HG02763 (cell line): ENCODE measurements at regions not wholly inside any gene's neighbourhood (a gene's known extent, or its start where the extent isn't known, plus 50 kb on each side); places are given as distances from the start of the nearest gene placed in this dataset.
"Not testable (repeated sequence)": the region's sequence is repeated elsewhere in the genome, so short reads cannot be mapped to it uniquely, and the experiment has no call there.

Experiments
- ATAC-seq: cut with Tn5 transposase; IDR thresholded peaks from one replicate; pipeline ENCODE4 v1.9.1; 2021; ENCODE audit warnings: mild to moderate bottlenecking, moderate library complexity; ENCODE audit not compliant: unreplicated experiment

DNA sequence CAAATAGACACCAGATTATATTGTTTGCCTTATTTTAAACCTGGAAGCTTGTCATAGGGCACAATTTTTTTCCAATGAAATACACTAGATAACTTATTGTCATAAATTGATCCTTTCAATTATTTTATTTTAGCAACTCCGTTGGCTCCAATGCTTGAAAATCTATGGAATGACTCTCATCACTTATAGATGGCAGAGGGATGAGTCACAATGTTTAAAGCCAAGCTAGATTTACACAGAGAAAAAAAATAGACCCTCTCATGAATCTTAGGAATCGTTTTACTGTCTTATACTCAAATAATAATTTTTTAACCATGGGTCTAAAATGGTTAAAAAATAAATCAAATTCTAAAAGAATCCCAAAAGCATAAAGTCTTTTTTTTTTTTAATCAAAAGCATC lies 1276.6 kb upstream of the FLRT2 start:
- ATAC-seq: no peak

DNA sequence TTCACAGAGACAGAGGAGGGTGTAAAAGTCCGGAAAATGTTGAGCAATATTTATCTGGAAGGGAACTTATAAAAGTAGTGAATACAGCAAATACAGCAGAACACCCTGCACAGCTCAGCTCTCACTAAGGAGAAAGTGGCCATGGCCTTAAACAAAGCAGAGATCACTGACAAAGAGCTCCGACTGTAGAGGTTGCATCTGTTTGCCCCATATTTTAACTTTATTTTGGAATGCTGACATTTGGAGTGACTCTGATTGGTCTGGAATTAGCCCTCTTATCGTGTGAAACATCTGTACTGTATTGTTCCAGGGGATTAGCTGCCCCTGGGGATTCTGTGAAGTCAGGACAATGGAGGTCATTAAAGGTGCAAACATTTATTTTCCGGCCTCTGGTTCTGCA lies 1275.7 kb upstream of the FLRT2 start:
- ATAC-seq: no peak

DNA sequence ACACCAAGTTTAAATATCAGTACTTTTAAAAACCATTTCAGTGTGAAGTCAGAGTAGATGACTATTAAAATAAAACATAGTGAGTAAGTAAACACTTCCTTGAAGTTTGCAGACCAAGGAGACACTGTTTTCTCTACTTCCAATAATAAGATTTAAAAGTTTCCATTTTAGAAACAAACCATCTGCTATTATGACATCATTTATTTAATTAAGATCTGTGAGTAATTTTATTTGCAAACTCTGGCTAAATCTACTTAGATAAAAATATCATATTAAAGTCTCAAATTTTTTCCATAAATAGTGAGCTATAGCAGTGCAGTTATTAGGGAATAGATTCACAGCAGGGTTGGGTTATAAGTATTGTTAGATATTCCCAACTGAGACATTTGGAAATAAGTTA lies 1267.0 kb upstream of the FLRT2 start:
- no peak for ATAC-seq

DNA sequence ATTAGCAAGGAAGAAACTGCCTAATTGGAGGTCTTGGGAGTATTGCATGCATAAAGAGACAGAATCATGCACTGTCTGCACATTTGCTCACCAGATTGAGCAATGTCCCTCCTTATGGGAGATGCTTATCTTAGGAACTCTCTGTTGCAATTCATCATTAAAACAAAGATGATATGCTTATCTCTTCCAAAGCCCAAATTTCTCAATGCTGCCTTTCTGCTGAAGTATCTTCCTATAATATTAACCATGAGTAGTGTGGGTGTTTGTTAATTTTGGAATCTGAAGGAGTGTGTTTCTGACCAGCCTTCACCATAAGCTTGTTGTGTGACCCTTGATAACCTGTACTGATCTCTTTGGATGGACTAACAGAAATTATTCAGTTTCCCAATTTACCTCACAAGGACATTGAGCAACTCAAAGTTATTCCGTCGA lies 1257.6 kb upstream of the FLRT2 start:
- ATAC-seq: no peak

DNA sequence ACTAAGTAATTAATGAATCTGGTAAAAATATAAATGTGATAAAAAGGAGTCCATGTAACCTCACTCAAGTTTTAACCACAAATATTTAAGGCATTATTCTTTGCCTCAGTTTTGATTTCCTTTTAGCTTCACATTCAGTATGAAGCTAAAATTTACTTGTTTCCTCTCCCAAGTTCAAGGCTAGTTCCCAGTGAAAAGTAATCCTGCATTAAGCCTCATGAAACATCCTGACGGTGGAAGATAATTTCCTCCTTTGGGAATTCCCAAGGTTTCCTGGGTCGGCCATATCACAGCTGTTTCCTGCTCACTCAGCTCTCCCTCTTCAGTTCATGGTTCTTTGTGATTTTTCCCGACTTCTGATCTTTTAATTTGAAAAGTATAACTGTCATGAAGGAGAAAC lies 1256.8 kb upstream of the FLRT2 start:
- no peak for ATAC-seq

DNA sequence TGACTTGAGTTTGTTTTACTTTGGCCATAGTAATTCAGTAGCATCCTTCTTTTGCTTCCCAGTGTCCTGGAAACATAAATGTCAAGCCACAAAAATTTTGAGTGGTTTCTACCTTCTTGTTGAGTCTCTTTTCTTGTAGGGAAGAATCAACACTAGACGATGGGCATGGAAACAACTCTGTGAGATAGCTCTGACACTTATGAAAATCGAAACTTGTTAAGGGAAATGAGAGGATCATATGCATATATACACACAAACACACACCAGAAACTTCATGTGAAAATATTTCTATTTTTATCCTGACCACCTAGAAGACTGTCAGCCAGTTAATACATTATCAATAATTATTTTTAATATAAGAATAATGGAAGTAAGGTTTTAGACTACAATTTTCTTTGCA lies 1247.3 kb upstream of the FLRT2 start:
- ATAC-seq: no peak

DNA sequence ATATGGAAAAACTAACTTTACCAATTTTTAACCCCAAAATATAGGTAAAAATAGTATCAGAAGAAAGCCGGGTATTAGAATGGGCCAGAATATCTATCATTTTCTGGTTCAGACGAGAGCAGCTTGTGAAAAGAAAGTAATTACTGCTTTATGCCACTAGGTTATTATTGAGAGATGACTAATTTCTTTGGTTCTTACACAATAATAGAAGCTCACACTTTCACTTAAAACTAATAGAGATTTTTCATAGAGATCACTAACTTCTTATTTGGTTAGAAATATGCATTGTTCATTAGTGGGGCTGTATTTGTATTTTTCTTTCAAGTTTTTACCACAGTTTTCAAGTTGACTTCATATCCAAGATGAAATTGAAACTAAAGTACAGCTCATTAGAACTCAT lies 1241.2 kb upstream of the FLRT2 start:
- no peak for ATAC-seq

DNA sequence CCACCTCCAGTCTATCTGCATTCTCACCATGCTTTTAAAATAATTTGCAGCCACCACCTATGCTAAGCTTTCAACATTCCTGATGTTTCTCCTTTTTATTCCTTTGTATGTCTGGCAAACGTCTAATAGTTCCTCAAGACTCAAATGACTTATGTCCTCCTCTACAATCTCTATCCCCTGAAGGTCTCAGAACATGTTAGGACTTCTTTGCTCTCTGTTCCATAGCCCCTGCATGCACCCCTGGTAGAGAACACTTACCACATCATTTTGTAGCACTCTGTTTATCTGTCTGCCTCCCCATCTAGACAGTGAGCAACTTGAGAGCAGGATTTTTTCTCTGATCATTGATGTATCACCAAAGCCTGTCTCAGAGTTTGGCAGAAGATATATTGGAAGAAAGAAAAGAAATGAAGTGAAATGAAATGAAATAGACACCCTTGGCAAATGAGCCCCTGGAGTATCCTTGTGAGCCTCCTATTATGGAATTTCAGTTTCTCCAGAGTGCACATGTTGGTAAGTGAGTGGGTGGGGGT lies 1231.2 kb upstream of the FLRT2 start:
- ATAC-seq: no peak

DNA sequence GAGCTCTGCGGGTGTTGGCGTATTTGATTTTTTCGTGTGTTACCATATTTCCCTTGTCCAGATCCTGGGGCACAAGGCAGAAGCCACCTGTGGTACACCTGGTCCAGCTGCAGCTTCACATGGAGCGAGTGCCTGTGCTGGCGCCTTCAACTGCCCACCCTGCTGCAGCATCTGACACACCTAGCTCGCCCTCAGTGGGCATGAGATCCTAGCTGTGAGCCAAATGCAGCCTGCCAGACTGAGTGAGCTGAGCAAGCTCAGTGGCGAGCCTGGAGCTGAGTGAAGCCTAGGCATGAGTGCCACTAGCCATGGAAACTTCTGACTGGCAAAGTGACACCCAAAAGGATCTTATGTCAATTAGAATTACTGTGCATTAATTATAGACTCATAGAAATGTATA lies 1226.8 kb upstream of the FLRT2 start:
- no peak for ATAC-seq

DNA sequence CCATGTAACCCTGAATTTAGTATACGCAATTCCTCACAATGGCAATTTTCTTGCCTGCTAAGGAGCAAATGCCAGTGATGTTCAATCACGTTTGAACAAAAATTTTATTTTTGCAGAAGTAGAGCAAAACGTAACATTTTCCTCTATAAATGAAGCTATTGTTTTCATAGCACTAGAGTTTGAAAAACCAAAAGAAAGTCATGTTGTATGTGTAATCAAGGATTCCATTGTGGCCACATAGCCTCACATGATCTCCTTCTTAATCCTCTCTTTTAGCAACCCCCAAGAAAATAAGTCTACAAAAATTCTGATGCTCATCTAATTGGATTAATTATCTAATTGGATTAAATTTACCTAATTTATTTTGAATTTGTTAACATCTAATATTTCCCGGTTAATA lies 1217.4 kb upstream of the FLRT2 start:
- ATAC-seq: no peak

DNA sequence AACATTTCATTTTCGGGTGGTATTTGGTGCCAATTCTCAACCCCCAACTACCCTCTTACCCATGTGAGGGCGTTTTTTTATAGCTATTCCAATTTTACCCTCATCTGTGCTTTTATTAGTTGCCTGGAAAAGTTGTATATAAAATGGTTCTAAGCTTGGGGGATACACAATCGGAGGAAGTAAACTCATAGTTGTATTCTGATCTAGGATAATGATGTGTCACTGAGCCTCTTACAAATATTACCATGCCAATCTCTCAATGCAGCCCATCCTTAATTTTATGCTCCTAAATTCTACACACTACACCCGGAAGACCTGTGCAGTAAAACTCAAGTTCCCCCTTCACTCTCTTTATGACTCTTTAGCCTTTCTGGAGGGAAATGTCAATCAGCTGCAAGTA lies 1206.5 kb upstream of the FLRT2 start:
- ATAC-seq: no peak

DNA sequence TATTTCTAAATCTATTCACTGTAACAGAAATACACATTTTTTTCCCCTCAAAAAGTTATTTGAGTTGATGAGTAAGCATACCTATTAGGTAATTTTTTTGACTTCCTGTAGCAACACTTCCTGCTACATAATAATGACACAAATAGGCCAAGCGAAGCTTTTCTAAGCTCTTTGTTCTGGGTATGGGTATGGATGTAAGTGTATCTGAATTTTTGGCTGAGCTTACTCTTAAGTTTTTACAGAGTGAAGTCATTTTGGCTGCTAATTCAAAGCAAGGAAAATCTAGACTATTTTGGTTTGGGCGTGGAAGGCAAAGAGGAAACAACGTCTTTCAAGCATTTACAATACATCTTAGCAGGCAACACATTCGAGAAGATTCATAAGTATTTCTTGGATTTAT lies 1206.0 kb upstream of the FLRT2 start:
- no peak for ATAC-seq

DNA sequence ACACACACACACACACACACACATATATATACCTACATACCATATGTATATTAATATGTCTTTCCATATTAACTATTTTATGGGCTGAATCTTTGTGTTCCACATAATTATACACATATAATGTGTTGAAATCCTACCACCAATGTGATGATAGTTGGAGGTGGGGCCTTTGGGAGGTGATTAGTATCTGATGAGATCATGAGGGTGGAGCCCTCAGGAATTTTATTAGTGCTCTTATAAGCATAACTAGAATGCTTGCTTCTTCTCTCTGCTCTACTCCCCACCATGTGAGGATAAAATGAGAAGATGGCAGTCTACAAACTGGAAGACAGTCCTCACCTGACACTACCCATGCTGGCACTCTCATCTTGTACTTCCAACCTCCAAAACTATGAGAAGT lies 1193.5 kb upstream of the FLRT2 start:
- no peak for ATAC-seq

DNA sequence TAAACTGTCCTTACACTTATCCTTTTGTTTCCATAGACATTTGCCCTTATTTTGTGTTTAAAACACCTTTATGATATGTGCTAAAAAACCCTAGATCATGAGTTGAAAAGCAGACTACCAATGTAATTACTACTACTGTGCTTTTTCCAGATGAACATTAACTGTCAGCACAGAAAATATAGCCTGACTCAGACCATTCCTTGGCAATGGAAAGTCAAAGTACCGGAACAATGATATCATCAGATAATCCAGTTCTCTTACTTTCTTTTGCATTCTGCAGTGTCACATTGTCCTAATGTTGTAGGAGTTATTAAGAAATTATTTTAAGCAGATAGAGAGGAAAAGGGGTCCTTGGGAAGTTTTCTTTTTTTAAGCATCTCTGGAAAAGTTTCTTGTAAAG lies 1189.0 kb upstream of the FLRT2 start:
- no peak for ATAC-seq

DNA sequence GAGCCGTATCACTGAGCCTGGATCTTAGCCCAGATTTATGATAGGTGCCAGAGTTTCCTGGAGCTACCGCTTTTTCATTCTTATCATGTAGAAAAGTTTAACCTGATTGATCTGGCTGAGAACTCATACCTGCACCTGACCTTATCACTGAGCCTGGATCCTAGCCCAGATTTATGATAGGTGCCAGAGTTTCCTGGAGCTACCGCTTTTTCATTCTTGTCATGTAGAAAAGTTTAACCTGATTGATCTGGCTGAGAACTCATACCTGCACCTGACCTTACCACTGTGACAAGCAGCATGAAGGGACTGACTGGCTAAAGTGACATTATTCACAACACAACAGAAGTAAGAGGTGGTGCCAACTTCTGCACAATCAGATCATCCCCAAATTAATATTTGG lies 1188.1 kb upstream of the FLRT2 start:
- ATAC-seq: not testable (repeated sequence)

DNA sequence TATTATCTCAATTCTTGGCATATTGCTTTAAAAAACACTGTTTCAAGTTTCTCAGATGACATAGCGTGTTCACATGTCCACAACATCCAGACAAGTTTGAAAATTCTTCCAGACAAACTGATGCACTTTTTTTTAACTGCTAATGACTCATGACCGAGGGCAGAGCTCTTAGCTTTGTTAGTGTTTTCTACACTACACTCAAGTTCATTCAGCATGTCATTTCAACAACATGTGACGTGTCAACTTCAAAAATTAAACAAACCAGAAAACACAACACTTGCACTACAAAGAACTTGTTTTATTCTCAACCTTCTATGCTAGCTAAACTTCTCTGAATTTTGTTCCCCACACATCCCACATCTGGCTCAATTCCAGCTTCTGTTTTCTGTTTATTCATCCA lies 1186.3 kb upstream of the FLRT2 start:
- ATAC-seq: no peak

DNA sequence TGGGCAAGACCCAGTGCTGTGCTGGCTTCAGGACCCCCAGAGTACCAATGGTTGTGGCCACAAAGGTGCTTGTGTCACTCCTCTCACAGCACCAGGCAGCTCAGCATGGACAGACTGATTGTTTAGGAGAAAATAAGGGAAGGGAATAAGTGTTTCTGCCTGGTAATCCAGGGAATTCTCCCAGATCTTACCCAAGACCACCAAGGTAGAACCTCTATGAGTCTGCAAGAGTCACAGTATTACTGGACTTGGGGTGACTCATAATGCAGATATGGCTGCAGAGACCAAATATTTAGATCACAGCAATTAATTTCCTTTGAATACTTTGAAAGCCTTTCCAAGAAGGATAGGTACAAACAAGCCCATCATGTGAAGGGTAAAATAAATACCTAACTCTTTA lies 1178.3 kb upstream of the FLRT2 start:
- no peak for ATAC-seq

DNA sequence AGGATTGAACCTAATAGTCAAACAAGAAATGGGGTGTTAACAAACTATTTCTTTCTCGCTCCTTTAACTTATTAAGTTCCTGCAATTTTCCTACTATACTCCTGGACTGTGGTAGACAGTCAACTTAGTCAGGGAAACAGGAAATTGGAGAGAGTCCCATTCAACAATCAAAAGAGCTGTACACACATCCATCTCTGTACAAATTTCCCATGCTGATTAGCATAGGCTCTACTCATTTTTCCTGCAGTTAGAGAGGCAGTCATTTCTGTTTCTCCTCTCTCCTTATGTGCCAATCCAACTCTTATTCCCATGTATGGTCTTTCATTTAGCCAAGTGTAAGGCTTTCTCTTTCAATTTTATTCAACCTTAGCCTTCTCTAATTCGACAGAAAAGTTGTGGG lies 1168.5 kb upstream of the FLRT2 start:
- ATAC-seq: no peak

DNA sequence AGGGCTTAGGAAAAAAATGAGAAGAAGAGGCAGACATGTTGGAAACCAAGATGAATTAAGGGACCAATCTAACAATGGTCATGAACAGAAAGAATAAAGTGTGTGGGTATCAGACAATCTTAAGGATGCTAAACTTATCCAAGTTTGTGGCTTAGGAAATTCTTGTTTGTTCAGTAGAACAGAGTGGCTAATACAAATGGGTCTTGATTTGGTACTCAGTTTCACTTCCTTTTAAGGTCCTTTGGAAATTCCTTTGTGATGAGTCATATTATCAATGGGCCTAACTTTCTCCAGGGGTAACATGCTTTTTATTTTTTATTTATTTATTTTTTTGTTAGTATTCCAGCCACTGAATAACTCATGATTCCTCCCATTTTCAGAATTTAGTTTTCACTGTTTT lies 1154.7 kb upstream of the FLRT2 start:
- no peak for ATAC-seq

DNA sequence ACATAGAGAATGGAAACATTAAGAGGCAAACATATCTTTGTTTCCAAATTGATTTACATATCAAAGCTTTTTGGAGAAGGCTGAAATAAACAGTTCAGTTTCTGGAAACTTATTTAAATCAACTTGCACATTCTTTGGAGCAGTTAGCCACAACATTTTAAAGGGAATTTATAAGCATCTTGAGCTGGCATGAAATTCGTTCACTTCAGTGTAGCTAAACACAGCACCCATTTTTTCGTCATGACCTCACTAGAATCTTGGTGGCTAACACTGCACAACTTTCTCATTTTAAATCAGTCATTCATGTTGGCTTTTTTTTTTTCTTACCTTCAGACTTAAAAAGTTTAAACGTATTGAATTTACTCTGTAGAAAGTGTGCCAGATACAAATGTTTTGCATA lies 1139.9 kb upstream of the FLRT2 start:
- no peak for ATAC-seq

DNA sequence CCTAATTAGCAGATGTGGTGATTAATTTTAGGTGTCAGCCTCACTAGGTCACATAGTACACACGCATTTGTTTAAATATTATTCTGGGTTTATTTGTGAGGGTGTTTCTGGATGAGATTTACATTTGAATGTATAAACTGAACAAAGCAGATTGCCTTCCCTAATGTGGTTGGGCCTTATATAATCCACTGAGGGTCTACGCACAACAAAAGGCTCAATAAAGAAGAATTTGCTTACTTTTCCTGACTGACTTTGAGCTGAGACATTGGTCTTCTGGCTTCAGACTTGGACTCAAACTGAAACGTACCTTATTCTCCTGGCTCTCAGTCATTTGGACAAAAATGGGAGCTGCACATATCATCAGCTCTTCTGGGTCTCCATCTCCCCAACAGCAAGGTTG lies 1132.3 kb upstream of the FLRT2 start:
- no peak for ATAC-seq

DNA sequence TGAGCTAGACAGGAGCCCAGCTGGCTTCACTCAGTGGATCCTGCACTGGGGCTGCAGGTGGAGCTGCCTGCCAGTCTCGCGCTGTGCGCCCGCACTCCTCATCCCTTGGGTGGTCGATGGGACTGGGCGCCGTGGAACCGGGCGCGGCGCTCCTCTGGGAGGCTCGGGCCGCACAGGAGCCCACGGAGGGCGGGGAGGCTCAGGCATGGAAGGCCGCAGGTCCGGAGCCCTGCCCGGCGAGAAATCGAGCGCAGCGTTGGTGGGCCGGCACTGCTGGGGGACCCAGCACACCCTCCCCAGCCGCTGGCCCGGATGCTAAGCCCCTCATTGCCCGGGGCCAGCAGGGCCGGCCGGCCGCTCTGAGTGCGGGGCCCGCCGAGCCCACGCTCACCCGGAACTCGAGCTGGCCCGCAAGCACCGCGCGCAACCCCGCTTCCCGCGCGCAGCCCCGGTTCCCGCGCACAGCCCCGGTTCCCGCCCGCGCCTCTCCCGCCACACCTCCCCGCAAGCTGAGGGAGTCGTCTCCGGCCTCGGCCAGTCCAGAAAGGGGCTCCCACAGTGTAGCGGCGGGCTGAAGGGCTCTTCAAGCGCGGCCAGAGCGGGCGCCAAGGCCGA lies 1130.5 kb upstream of the FLRT2 start:
- no peak for ATAC-seq

DNA sequence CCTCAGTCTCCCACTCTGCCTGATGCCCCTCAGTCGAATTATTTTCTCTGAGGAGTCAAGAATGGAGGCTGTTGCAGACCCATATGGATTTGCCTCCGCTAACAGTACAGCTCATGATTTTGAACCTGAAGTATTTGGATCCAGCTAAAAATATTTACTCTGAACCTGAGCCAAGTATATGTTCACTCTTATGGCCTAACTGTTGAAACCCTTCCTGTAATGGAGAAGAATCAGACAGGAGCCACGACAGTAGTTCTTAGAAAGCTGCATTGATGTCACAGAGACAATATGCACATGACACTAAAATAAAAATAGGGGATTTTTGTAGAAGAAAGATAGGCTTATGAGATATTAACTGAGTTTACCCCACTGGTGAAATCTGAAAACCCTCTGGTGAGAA lies 1128.3 kb upstream of the FLRT2 start:
- ATAC-seq: no peak
